Stimulated activated CD4-positive, alpha-beta T cell treated with anti-CD3 and anti-CD28 coated beads, TNF-alpha, amount 100 ng/mL, for 24 hours (primary cell): ENCODE measurements at regions not wholly inside any gene's neighbourhood (a gene's known extent, or its start where the extent isn't known, plus 50 kb on each side); places are given as distances from the start of the nearest gene placed in this dataset.

Source experiments
- DNase-seq, 3 experiments: peaks; one replicate each; pipeline ENCODE4 v3.0.0-alpha.2; 2020; ENCODE audit warnings: low read depth in 3 of 3

GRCh38 chr4:106767991-106768390 lies 268.1 kb downstream of the DKK2 start:
- DNase-seq: no peak

- no peak for DNase-seq
These were observed 269.6 kb downstream of the DKK2 start for GRCh38 chr4:106766519-106766918.

- no peak for DNase-seq
These were observed 271.3 kb downstream of the DKK2 start for GRCh38 chr4:106764774-106765173.

GRCh38 chr4:106762666-106763443 lies 273.3 kb downstream of the DKK2 start:
- no peak for DNase-seq

GRCh38 chr4:106753426-106753825 lies 282.7 kb downstream of the DKK2 start:
- no peak for DNase-seq

- DNase-seq: no peak
These were observed 289.7 kb downstream of the DKK2 start for GRCh38 chr4:106746451-106746850.

- DNase-seq: no peak
These were observed 298.0 kb downstream of the DKK2 start for GRCh38 chr4:106738121-106738520.

- DNase-seq: no peak
These were observed 317.6 kb downstream of the DKK2 start for GRCh38 chr4:106718548-106718947.

- DNase-seq: no peak
These were observed 319.0 kb downstream of the DKK2 start for GRCh38 chr4:106717091-106717490.

- no peak for DNase-seq
These were observed 320.3 kb downstream of the DKK2 start for GRCh38 chr4:106715825-106716224.

GRCh38 chr4:106708464-106708816 lies 327.7 kb downstream of the DKK2 start:
- no peak for DNase-seq

GRCh38 chr4:106707776-106708463 lies 328.2 kb downstream of the DKK2 start:
- no peak for DNase-seq

- DNase-seq: no peak
These were observed 331.8 kb downstream of the DKK2 start for GRCh38 chr4:106704253-106704870.

GRCh38 chr4:106700321-106700720 lies 331.7 kb upstream of the GIMD1 start:
- DNase-seq: no peak

- no peak for DNase-seq
These were observed 330.1 kb upstream of the GIMD1 start for GRCh38 chr4:106698621-106699195.

- DNase-seq: no peak
These were observed 327.1 kb upstream of the GIMD1 start for GRCh38 chr4:106695501-106696262.

GRCh38 chr4:106694232-106694631 lies 325.7 kb upstream of the GIMD1 start:
- DNase-seq: no peak

- no peak for DNase-seq
These were observed 323.2 kb upstream of the GIMD1 start for GRCh38 chr4:106691749-106692148.

GRCh38 chr4:106690487-106690886 lies 321.9 kb upstream of the GIMD1 start:
- DNase-seq: no peak

GRCh38 chr4:106687026-106687425 lies 318.4 kb upstream of the GIMD1 start:
- no peak for DNase-seq

GRCh38 chr4:106681381-106681921 lies 312.9 kb upstream of the GIMD1 start:
- DNase-seq: no peak

- no peak for DNase-seq
These were observed 310.5 kb upstream of the GIMD1 start for GRCh38 chr4:106679063-106679462.
